H1 (cell line): ENCODE measurements at regions not wholly inside any gene's neighbourhood (a gene's known extent, or its start where the extent isn't known, plus 50 kb on each side); places are given as distances from the start of the nearest gene placed in this dataset.

Source experiments
- CTBP2 ChIP-seq: IDR thresholded peaks from 2 replicates; pipeline ENCODE4 v1.7.0; 2011; ENCODE audit warnings: borderline replicate concordance, mild to moderate bottlenecking, moderate library complexity, mixed read lengths, low read length; ENCODE audit not compliant: insufficient read depth, insufficient read length
- TF ChIP-seq, protein P1 (sequence below): fragments of 300-600 bp; sonication (generic); IDR thresholded peaks from 2 replicates; pipeline ENCODE4 v1.7.1; 2012; ENCODE audit warnings: low read length, moderate library complexity, mild to moderate bottlenecking, inconsistent platforms; ENCODE audit not compliant: insufficient replicate concordance

DNA sequence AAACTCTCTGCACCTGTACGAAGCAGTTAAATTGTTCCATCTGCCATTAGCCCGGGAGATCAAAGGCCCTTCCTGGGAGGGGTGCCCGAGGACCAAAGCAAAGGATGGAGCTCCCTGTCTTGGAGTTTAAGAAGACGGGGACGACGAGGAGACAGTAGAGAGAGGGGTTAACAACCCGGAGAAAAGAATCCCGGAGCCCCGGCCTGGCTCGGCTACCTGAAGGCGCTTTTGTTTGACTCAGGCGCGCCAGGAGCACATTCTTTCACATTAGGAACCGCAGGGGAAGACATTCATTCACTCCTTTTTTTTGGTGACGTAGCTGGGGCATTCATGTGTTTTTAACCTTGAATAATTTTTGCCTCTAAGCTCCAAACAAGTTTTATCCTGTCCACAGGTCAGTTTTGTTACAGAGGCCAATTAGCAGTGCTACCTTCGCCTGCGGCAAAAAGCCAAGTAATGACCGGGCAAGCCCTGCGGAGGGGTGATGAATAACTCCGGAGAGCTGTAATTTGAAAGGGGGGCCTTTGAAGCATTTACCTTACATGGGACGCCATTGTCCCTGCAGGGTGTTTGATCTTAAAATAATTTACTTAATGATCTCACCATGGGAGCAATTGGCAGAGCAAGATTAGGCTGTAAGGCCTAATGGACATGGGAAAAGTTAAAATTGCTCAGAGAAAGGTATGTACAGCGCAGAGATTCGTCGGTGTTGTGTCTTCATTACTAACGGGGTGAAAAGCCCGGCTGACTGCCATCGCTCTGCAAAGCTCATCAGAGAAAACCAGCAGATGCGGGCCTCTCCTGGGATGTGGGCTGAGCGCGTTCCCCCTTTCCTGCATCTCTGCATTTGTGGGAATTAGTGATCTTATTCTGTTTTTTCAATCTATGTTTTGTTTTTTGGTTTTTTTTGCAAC, 258.0 kb upstream of the SP4 start (continued):
- TF ChIP-seq, protein P1, sequence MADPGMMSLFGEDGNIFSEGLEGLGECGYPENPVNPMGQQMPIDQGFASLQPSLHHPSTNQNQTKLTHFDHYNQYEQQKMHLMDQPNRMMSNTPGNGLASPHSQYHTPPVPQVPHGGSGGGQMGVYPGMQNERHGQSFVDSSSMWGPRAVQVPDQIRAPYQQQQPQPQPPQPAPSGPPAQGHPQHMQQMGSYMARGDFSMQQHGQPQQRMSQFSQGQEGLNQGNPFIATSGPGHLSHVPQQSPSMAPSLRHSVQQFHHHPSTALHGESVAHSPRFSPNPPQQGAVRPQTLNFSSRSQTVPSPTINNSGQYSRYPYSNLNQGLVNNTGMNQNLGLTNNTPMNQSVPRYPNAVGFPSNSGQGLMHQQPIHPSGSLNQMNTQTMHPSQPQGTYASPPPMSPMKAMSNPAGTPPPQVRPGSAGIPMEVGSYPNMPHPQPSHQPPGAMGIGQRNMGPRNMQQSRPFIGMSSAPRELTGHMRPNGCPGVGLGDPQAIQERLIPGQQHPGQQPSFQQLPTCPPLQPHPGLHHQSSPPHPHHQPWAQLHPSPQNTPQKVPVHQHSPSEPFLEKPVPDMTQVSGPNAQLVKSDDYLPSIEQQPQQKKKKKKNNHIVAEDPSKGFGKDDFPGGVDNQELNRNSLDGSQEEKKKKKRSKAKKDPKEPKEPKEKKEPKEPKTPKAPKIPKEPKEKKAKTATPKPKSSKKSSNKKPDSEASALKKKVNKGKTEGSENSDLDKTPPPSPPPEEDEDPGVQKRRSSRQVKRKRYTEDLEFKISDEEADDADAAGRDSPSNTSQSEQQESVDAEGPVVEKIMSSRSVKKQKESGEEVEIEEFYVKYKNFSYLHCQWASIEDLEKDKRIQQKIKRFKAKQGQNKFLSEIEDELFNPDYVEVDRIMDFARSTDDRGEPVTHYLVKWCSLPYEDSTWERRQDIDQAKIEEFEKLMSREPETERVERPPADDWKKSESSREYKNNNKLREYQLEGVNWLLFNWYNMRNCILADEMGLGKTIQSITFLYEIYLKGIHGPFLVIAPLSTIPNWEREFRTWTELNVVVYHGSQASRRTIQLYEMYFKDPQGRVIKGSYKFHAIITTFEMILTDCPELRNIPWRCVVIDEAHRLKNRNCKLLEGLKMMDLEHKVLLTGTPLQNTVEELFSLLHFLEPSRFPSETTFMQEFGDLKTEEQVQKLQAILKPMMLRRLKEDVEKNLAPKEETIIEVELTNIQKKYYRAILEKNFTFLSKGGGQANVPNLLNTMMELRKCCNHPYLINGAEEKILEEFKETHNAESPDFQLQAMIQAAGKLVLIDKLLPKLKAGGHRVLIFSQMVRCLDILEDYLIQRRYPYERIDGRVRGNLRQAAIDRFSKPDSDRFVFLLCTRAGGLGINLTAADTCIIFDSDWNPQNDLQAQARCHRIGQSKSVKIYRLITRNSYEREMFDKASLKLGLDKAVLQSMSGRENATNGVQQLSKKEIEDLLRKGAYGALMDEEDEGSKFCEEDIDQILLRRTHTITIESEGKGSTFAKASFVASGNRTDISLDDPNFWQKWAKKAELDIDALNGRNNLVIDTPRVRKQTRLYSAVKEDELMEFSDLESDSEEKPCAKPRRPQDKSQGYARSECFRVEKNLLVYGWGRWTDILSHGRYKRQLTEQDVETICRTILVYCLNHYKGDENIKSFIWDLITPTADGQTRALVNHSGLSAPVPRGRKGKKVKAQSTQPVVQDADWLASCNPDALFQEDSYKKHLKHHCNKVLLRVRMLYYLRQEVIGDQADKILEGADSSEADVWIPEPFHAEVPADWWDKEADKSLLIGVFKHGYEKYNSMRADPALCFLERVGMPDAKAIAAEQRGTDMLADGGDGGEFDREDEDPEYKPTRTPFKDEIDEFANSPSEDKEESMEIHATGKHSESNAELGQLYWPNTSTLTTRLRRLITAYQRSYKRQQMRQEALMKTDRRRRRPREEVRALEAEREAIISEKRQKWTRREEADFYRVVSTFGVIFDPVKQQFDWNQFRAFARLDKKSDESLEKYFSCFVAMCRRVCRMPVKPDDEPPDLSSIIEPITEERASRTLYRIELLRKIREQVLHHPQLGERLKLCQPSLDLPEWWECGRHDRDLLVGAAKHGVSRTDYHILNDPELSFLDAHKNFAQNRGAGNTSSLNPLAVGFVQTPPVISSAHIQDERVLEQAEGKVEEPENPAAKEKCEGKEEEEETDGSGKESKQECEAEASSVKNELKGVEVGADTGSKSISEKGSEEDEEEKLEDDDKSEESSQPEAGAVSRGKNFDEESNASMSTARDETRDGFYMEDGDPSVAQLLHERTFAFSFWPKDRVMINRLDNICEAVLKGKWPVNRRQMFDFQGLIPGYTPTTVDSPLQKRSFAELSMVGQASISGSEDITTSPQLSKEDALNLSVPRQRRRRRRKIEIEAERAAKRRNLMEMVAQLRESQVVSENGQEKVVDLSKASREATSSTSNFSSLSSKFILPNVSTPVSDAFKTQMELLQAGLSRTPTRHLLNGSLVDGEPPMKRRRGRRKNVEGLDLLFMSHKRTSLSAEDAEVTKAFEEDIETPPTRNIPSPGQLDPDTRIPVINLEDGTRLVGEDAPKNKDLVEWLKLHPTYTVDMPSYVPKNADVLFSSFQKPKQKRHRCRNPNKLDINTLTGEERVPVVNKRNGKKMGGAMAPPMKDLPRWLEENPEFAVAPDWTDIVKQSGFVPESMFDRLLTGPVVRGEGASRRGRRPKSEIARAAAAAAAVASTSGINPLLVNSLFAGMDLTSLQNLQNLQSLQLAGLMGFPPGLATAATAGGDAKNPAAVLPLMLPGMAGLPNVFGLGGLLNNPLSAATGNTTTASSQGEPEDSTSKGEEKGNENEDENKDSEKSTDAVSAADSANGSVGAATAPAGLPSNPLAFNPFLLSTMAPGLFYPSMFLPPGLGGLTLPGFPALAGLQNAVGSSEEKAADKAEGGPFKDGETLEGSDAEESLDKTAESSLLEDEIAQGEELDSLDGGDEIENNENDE: peak; percentile 52
- TF ChIP-seq CTBP2: peak; percentile 60
